K562 (cell line): ENCODE measurements at regions not wholly inside any gene's neighbourhood (a gene's known extent, or its start where the extent isn't known, plus 50 kb on each side); places are given as distances from the start of the nearest gene placed in this dataset.

Source experiments
- ATAC-seq: fragments of 200-7000 bp; cut with Tn5 transposase; 3 replicates; pipeline ENCODE4 v1.9.1; 2020; ENCODE audit warnings: moderate library complexity
- BruUV-seq: library from RNA; stranded (reverse); fragments of 400-500 nt; replicated peaks from 2 replicates; lab custom pipeline; 2021; lab: Mats Ljungman, UMichigan
- CTCF ChIA-PET: fragments of 300-600 bp; formaldehyde crosslinking; extraction: SDS; loops from one replicate; lab custom pipeline; 2021; ENCODE audit warnings: low intra/inter-chr PET ratio; lab: Yijun Ruan, JAX
- POLR2A ChIA-PET: fragments of 300-600, 350-650 bp; sonication (Branson Sonifier 250); formaldehyde crosslinking; extraction: SDS; loops from one replicate; lab custom pipeline; 2021; ENCODE audit warnings: antibody characterized with exemption, inconsistent platforms; lab: Yijun Ruan, JAX
- DNase-seq, 4 experiments: peaks; one replicate each; pipeline versions ENCODE4 v3.0.0 to v3.0.0-alpha.2; 2011 to 2018; ENCODE audit warnings: low spot score in 3 of 4, mixed read lengths in 3 of 4; ENCODE audit errors: extremely low read depth in 1 of 4
- FAIRE-seq: peaks from 2 replicates; lab custom pipeline; 2011; peaks lifted over from hg19 to GRCh38; lab: Jason Lieb, UNC
- H2AFZ ChIP-seq: 2 replicates; pipeline ENCODE4 v1.6.0; 2011; ENCODE audit warnings: low read depth, low read length, control low read depth, inconsistent platforms
- H3K27ac ChIP-seq: fragments of 200-600 bp; 3 replicates; pipeline ENCODE4 v1.8.0; 2011; ENCODE audit warnings: low read depth, mild to moderate bottlenecking, control low read depth, inconsistent platforms, low read length, moderate library complexity, mixed read lengths; ENCODE audit errors: extremely low read depth
- H3K27me3 ChIP-seq, 2 experiments: fragments of 300-600 bp in 1 of 2; 2 replicates in 1 of 2; 3 replicates in 1 of 2; pipeline versions ENCODE4 v1.6.0 to v1.8.0; 2011; ENCODE audit warnings: inconsistent platforms in 2 of 2, low read length in 2 of 2, mild to moderate bottlenecking in 1 of 2, mixed read lengths in 1 of 2, moderate library complexity in 1 of 2; ENCODE audit not compliant: control insufficient read depth in 2 of 2, insufficient read depth in 2 of 2
- H3K36me3 ChIP-seq: fragments of 300-600 bp; 3 replicates; pipeline ENCODE4 v1.8.0; 2011; ENCODE audit warnings: mild to moderate bottlenecking, low read length, inconsistent platforms; ENCODE audit not compliant: control insufficient read depth, insufficient read depth
- H3K4me1 ChIP-seq, 2 experiments: fragments of 200-600 bp in 1 of 2; replicated peaks in 1 of 2; 2 replicates in 1 of 2; 3 replicates in 1 of 2; pipeline versions ENCODE4 v1.5.1 to v1.8.0; 2011; ENCODE audit warnings: inconsistent platforms in 2 of 2, low read length in 2 of 2, mild to moderate bottlenecking in 1 of 2, mixed read lengths in 1 of 2, moderate library complexity in 1 of 2; ENCODE audit not compliant: control insufficient read depth in 2 of 2, insufficient read depth in 2 of 2
- H3K4me2 ChIP-seq: 2 replicates; pipeline ENCODE4 v1.6.1; 2011; ENCODE audit warnings: low read length, control low read depth, inconsistent platforms, mixed read lengths; ENCODE audit not compliant: insufficient read depth
- H3K4me3 ChIP-seq: fragments of 200-600 bp; sonication (generic), shearing (Covaris generic); 2 replicates; pipeline ENCODE4 v1.5.1; 2016; ENCODE audit warnings: control low read depth, inconsistent platforms
- H3K79me2 ChIP-seq: fragments of 200-600 bp; 3 replicates; pipeline ENCODE4 v1.8.0; 2011; ENCODE audit warnings: low read length, inconsistent platforms; ENCODE audit not compliant: control insufficient read depth, insufficient read depth
- H3K9ac ChIP-seq, 2 experiments: 2 replicates each; pipeline versions ENCODE4 v1.6.0 to v1.6.1; 2011; ENCODE audit warnings: low read depth in 2 of 2, low read length in 2 of 2, control low read depth in 1 of 2, inconsistent platforms in 1 of 2, mild to moderate bottlenecking in 1 of 2, mixed read lengths in 1 of 2; ENCODE audit not compliant: insufficient read depth in 1 of 2
- H3K9me1 ChIP-seq: one replicate; pipeline ENCODE4 v1.6.0; 2011; ENCODE audit warnings: inconsistent platforms, mild to moderate bottlenecking, low read length, moderate library complexity; ENCODE audit not compliant: control insufficient read depth, insufficient read depth
- H3K9me3 ChIP-seq: replicated peaks from 2 replicates; pipeline ENCODE4 v1.5.1; 2011; ENCODE audit warnings: low read depth, low read length, inconsistent platforms; ENCODE audit not compliant: control insufficient read depth, insufficient read depth
- H4K20me1 ChIP-seq: replicated peaks from 2 replicates; pipeline ENCODE4 v1.6.1; 2011; ENCODE audit warnings: low read length, inconsistent platforms, mixed read lengths; ENCODE audit not compliant: control insufficient read depth, insufficient read depth
- EP400 ChIP-seq: fragments of 450-650 bp; IDR thresholded peaks from 2 replicates; pipeline ENCODE4 v1.6.1; 2017; ENCODE audit warnings: antibody characterized with exemption, mild to moderate bottlenecking, moderate library complexity
- MBD2 ChIP-seq: sonication (generic); IDR thresholded peaks from 2 replicates; pipeline ENCODE4 v1.6.1; 2016; ENCODE audit warnings: low read depth, borderline replicate concordance
- MYNN ChIP-seq, 2 experiments: sonication (generic); formaldehyde crosslinking in 1 of 2; IDR thresholded peaks; 2 replicates each; pipeline versions ENCODE4 v1.5.0 to v1.6.1; 2016 to 2020; ENCODE audit warnings: antibody characterized with exemption in 1 of 2, missing genetic modification reagents in 1 of 2
- YY1 ChIP-seq, 3 experiments: IDR thresholded peaks; 2 replicates each; pipeline ENCODE4 v1.6.1; 2011; ENCODE audit warnings: low read length in 2 of 3, mild to moderate bottlenecking in 2 of 3, moderate library complexity in 2 of 3, borderline replicate concordance in 1 of 3, control low read depth in 1 of 3, low read depth in 1 of 3; ENCODE audit not compliant: insufficient read depth in 3 of 3, insufficient replicate concordance in 2 of 3, control insufficient read depth in 1 of 3, insufficient read length in 1 of 3; ENCODE audit errors: extremely low read depth in 1 of 3
- ZFPM2 ChIP-seq: fragments of 250-450 bp; sonication (Bioruptor Pico); IDR thresholded peaks from 2 replicates; pipeline ENCODE4 v1.5.1; 2022; ENCODE audit warnings: mild to moderate bottlenecking
- ZNF644 ChIP-seq: fragments of 200-800 bp; sonication (Bioruptor generic); IDR thresholded peaks from 2 replicates; pipeline ENCODE4 v1.6.1; 2016; ENCODE audit warnings: low read depth, missing genetic modification characterization, missing compliant biosample characterization
- WGBS: fragments of 100-300 bp; shearing (Covaris generic); methylation state at CpG from one replicate; pipeline ENCODE4 v1.1.6; 2016; ENCODE audit warnings: low coverage, mixed read lengths; ENCODE audit not compliant: insufficient coverage; ENCODE audit errors: missing lambda C conversion rate; 5-methylcytosine and 5-hydroxymethylcytosine counted together
- in situ Hi-C: fragments of 300-500 bp; cut with MboI; formaldehyde crosslinking; loops from 4 replicates; pipeline ENCODE4 v1.15.0; 2018; ENCODE audit warnings: inconsistent platforms, mixed read lengths
- intact Hi-C: fragments of 100-400 bp; cut with micrococcal nuclease; formaldehyde crosslinking; loops from 2 replicates; pipeline ENCODE4 v1.14.2; 2022
- TF ChIP-seq, protein P1 (sequence below), 2 experiments: fragments of 450-650 bp; IDR thresholded peaks; 2 replicates each; pipeline ENCODE4 v1.6.1; 2018; ENCODE audit warnings: mild to moderate bottlenecking in 2 of 2, low read depth in 1 of 2; ENCODE audit not compliant: partially characterized antibody in 2 of 2
- TF ChIP-seq, protein P2 (sequence below), 2 experiments: fragments of 450-650 bp in 1 of 2; IDR thresholded peaks; 2 replicates each; pipeline ENCODE4 v1.6.1; 2011 to 2017; ENCODE audit warnings: low read depth in 2 of 2, antibody characterized with exemption in 1 of 2, borderline replicate concordance in 1 of 2, low read length in 1 of 2, mild to moderate bottlenecking in 1 of 2, mixed read lengths in 1 of 2; ENCODE audit not compliant: control insufficient read depth in 1 of 2

DNA sequence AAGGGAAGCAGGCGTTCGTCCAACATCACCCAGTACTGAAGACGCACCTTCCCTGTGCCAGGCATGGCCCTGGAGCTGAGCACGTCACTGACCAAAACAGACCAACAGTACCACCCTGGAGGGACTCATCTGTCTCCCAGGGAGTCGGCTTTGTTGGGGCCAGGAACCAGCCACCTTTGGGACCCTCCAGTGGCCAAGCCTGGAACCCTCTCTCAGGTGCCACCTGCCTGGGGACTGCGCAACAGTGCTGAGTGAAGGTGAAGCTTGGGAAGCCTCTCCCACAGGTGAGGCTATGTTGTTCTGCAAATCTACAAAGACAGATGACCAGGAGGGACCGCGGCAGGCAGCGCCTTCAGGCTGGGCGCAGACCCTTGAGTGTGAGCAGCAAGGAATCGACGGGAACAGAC lies 91.4 kb upstream of the OTOS start (continued):
- TF ChIP-seq EP400: no peak
- TF ChIP-seq, protein P1, sequence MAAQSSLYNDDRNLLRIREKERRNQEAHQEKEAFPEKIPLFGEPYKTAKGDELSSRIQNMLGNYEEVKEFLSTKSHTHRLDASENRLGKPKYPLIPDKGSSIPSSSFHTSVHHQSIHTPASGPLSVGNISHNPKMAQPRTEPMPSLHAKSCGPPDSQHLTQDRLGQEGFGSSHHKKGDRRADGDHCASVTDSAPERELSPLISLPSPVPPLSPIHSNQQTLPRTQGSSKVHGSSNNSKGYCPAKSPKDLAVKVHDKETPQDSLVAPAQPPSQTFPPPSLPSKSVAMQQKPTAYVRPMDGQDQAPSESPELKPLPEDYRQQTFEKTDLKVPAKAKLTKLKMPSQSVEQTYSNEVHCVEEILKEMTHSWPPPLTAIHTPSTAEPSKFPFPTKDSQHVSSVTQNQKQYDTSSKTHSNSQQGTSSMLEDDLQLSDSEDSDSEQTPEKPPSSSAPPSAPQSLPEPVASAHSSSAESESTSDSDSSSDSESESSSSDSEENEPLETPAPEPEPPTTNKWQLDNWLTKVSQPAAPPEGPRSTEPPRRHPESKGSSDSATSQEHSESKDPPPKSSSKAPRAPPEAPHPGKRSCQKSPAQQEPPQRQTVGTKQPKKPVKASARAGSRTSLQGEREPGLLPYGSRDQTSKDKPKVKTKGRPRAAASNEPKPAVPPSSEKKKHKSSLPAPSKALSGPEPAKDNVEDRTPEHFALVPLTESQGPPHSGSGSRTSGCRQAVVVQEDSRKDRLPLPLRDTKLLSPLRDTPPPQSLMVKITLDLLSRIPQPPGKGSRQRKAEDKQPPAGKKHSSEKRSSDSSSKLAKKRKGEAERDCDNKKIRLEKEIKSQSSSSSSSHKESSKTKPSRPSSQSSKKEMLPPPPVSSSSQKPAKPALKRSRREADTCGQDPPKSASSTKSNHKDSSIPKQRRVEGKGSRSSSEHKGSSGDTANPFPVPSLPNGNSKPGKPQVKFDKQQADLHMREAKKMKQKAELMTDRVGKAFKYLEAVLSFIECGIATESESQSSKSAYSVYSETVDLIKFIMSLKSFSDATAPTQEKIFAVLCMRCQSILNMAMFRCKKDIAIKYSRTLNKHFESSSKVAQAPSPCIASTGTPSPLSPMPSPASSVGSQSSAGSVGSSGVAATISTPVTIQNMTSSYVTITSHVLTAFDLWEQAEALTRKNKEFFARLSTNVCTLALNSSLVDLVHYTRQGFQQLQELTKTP (IDR thresholded peaks at IDR 0.05; ENCODE audit: low read depth in 1 of 2, partially characterized antibody in 2 of 2): no peak
- TF ChIP-seq MYNN (IDR thresholded peaks at IDR 0.05): no peak
- no peak for TF ChIP-seq MYNN (CRISPR knock-in tag; IDR thresholded peaks at IDR 0.05)

DNA sequence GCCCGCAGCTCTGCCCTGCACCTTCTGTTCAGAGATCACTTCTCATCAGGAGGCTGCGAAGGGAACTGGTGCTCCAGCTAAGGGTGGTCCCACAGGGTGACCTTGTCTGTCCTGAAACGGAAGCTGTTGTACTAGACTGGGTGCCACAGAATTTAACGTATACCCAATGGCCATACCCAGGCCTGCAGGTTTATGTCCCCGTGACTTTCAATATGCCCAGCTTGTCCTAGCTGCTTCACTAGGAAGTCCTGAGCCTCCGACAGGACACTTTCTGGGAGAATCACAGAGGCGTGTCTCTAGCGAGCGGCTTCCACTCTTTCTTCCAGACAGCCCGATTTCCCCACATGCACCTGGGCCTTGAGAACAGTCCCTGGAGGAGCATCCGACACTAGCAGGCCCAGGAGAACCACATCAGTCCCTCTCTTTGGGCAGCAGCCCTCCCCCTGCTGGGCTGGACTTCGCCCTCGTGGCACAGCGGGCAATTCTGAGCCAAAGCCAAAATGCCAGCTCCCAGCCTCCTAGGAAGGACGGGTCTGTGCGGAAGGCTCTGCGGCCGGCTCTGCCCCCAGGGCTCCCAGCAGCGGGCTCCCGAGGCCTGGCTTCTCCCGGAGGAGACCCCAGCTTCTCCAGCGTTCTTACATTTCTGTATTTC lies 91.9 kb upstream of the OTOS start:
- in situ Hi-C loops: loop anchor here (5.0 kb wide), 1 partner anchor 205 kb away; the partner anchor contains the start of gene GPC1
- no TSS peak for BruUV-seq
- POLR2A ChIA-PET: interaction anchor here (0.6 kb wide), 1 partner anchor 17 kb away, joined by 3 read pairs; no protein-coding TSS in a partner anchor
- Histone ChIP-seq H3K27ac (no peak overlapping the region), H4K20me1 (no peaks in the 10 kb centered on the region), H3K36me3 (no peaks in the 10 kb centered on the region), H3K9ac (no peak overlapping the region), H3K27me3 (peaks cover 0 to 14% of the 10 kb centered on the region in 2 experiments; a peak in 2 of 5 replicates), H3K9me3 (no peaks in the 10 kb centered on the region; the same call in 1 of the 2 replicates), H2AFZ (no peak overlapping the region), H3K4me3 (no peak overlapping the region), H3K4me2 (no peak overlapping the region; the same call in 1 of the 2 replicates), H3K79me2 (no peaks in the 10 kb centered on the region), H3K4me1 (peaks cover 0 to 25% of the 10 kb centered on the region in 2 experiments; a peak in 3 of 5 replicates), H3K9me1 (no peaks in the 10 kb centered on the region)
- CTCF ChIA-PET: interaction anchor here (2.4 kb wide), 1 partner anchor 205 kb away, joined by 24 read pairs; no protein-coding TSS in a partner anchor
- FAIRE-seq (no peak), DNase-seq (no peak), ATAC-seq (no peak)
- intact Hi-C loops: no loop called here
- 16% methylated on average over 15 of the region's 22 CpGs for WGBS
- TF ChIP-seq ZFPM2 (CRISPR knock-in tag): no peak
- TF ChIP-seq YY1 (IDR thresholded peaks at IDR 0.05; ENCODE audit: borderline replicate concordance in 1 of 3, control insufficient read depth in 1 of 3, extremely low read depth in 1 of 3, insufficient read depth in 3 of 3, insufficient read length in 1 of 3, insufficient replicate concordance in 2 of 3, low read depth in 1 of 3, low read length in 2 of 3): no peak
- no peak for TF ChIP-seq ZNF644
- TF ChIP-seq MBD2: no peak
- TF ChIP-seq, protein P2, sequence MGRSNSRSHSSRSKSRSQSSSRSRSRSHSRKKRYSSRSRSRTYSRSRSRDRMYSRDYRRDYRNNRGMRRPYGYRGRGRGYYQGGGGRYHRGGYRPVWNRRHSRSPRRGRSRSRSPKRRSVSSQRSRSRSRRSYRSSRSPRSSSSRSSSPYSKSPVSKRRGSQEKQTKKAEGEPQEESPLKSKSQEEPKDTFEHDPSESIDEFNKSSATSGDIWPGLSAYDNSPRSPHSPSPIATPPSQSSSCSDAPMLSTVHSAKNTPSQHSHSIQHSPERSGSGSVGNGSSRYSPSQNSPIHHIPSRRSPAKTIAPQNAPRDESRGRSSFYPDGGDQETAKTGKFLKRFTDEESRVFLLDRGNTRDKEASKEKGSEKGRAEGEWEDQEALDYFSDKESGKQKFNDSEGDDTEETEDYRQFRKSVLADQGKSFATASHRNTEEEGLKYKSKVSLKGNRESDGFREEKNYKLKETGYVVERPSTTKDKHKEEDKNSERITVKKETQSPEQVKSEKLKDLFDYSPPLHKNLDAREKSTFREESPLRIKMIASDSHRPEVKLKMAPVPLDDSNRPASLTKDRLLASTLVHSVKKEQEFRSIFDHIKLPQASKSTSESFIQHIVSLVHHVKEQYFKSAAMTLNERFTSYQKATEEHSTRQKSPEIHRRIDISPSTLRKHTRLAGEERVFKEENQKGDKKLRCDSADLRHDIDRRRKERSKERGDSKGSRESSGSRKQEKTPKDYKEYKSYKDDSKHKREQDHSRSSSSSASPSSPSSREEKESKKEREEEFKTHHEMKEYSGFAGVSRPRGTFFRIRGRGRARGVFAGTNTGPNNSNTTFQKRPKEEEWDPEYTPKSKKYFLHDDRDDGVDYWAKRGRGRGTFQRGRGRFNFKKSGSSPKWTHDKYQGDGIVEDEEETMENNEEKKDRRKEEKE (IDR thresholded peaks at IDR 0.05; ENCODE audit: borderline replicate concordance in 1 of 2, control insufficient read depth in 1 of 2, low read depth in 2 of 2, low read length in 1 of 2): no peak
